ENCODE measurements at regions not wholly inside any gene's neighbourhood (a gene's known extent, or its start where the extent isn't known, plus 50 kb on each side); places are given as distances from the start of the nearest gene placed in this dataset.
"Not testable (repeated sequence)": the region's sequence is repeated elsewhere in the genome, so short reads cannot be mapped to it uniquely, and the experiment has no call there.

GRCh38 chr9:42656789-42657188 is 473.3 kb downstream of the SPATA31A6 start:
- DNase-seq (ENCODE audit: low read depth); H3K9me3 Mint-ChIP-seq (ENCODE audit: unreplicated experiment); H3K9ac ChIP-seq (ENCODE audit: low read length); H3K4me3 Mint-ChIP-seq (ENCODE audit: unreplicated experiment); H3K4me2 ChIP-seq (ENCODE audit: low read length); H3K27ac ChIP-seq (ENCODE audit: low read depth, low read length); H3K4me1 ChIP-seq (ENCODE audit: insufficient read depth, low read length); H4K20me1 ChIP-seq (ENCODE audit: insufficient read depth, low read length); H3K27me3 ChIP-seq (ENCODE audit: insufficient read depth, low read length); H3K4me3 ChIP-seq (ENCODE audit: insufficient read depth, low read depth, low read length); H3K36me3 Mint-ChIP-seq (ENCODE audit: low read depth, unreplicated experiment); H3K27me3 Mint-ChIP-seq (ENCODE audit: low read depth, unreplicated experiment); H2AFZ ChIP-seq (ENCODE audit: low read depth, low read length); FAIRE-seq; H3K27ac Mint-ChIP-seq (ENCODE audit: unreplicated experiment); H3K79me2 ChIP-seq (ENCODE audit: insufficient read depth, low read length); H3K9me3 ChIP-seq (ENCODE audit: insufficient read depth, low read depth, low read length); H3K4me1 Mint-ChIP-seq (ENCODE audit: low read depth, unreplicated experiment); H3K36me3 ChIP-seq (ENCODE audit: insufficient read depth, low read length): not testable (repeated sequence)

GRCh38 chr9:42657496-42657895 is 474.0 kb downstream of the SPATA31A6 start:
- H3K4me1 Mint-ChIP-seq (ENCODE audit: low read depth, unreplicated experiment); H2AFZ ChIP-seq (ENCODE audit: low read depth, low read length); H3K4me3 Mint-ChIP-seq (ENCODE audit: unreplicated experiment); H3K36me3 Mint-ChIP-seq (ENCODE audit: low read depth, unreplicated experiment); H3K27ac ChIP-seq (ENCODE audit: low read depth, low read length); H3K27ac Mint-ChIP-seq (ENCODE audit: unreplicated experiment); H3K4me1 ChIP-seq (ENCODE audit: insufficient read depth, low read length); H3K9me3 Mint-ChIP-seq (ENCODE audit: unreplicated experiment); H3K36me3 ChIP-seq (ENCODE audit: insufficient read depth, low read length); H3K9ac ChIP-seq (ENCODE audit: low read length); H3K4me2 ChIP-seq (ENCODE audit: low read length); H3K79me2 ChIP-seq (ENCODE audit: insufficient read depth, low read length); FAIRE-seq; H3K27me3 ChIP-seq (ENCODE audit: insufficient read depth, low read length); H4K20me1 ChIP-seq (ENCODE audit: insufficient read depth, low read length); DNase-seq (ENCODE audit: low read depth); H3K9me3 ChIP-seq (ENCODE audit: insufficient read depth, low read depth, low read length); H3K27me3 Mint-ChIP-seq (ENCODE audit: low read depth, unreplicated experiment); H3K4me3 ChIP-seq (ENCODE audit: insufficient read depth, low read depth, low read length): not testable (repeated sequence)

- not testable (repeated sequence) for H3K27ac Mint-ChIP-seq (ENCODE audit: unreplicated experiment); H3K27ac ChIP-seq (ENCODE audit: low read depth, low read length); FAIRE-seq; H3K27me3 Mint-ChIP-seq (ENCODE audit: low read depth, unreplicated experiment); H3K4me3 Mint-ChIP-seq (ENCODE audit: unreplicated experiment); H3K36me3 ChIP-seq (ENCODE audit: insufficient read depth, low read length); H3K4me3 ChIP-seq (ENCODE audit: insufficient read depth, low read depth, low read length); H3K36me3 Mint-ChIP-seq (ENCODE audit: low read depth, unreplicated experiment); H3K4me1 Mint-ChIP-seq (ENCODE audit: low read depth, unreplicated experiment); H2AFZ ChIP-seq (ENCODE audit: low read depth, low read length); H3K4me1 ChIP-seq (ENCODE audit: insufficient read depth, low read length); H3K27me3 ChIP-seq (ENCODE audit: insufficient read depth, low read length); DNase-seq (ENCODE audit: low read depth); H3K9me3 ChIP-seq (ENCODE audit: insufficient read depth, low read depth, low read length); H3K79me2 ChIP-seq (ENCODE audit: insufficient read depth, low read length); H3K4me2 ChIP-seq (ENCODE audit: low read length); H3K9me3 Mint-ChIP-seq (ENCODE audit: unreplicated experiment); H4K20me1 ChIP-seq (ENCODE audit: insufficient read depth, low read length); H3K9ac ChIP-seq (ENCODE audit: low read length)
Observed at GRCh38 chr9:42697146-42697545, 513.7 kb downstream of the SPATA31A6 start.

GRCh38 chr9:42702890-42703289 is 519.4 kb downstream of the SPATA31A6 start:
- H3K27ac Mint-ChIP-seq (ENCODE audit: unreplicated experiment); DNase-seq (ENCODE audit: low read depth); H3K27me3 ChIP-seq (ENCODE audit: insufficient read depth, low read length); H2AFZ ChIP-seq (ENCODE audit: low read depth, low read length); H3K4me3 ChIP-seq (ENCODE audit: insufficient read depth, low read depth, low read length); H3K27me3 Mint-ChIP-seq (ENCODE audit: low read depth, unreplicated experiment); H3K9me3 ChIP-seq (ENCODE audit: insufficient read depth, low read depth, low read length); H3K36me3 ChIP-seq (ENCODE audit: insufficient read depth, low read length); H3K4me2 ChIP-seq (ENCODE audit: low read length); H3K4me3 Mint-ChIP-seq (ENCODE audit: unreplicated experiment); H3K79me2 ChIP-seq (ENCODE audit: insufficient read depth, low read length); H3K9me3 Mint-ChIP-seq (ENCODE audit: unreplicated experiment); H3K36me3 Mint-ChIP-seq (ENCODE audit: low read depth, unreplicated experiment); H4K20me1 ChIP-seq (ENCODE audit: insufficient read depth, low read length); FAIRE-seq; H3K27ac ChIP-seq (ENCODE audit: low read depth, low read length); H3K9ac ChIP-seq (ENCODE audit: low read length); H3K4me1 ChIP-seq (ENCODE audit: insufficient read depth, low read length); H3K4me1 Mint-ChIP-seq (ENCODE audit: low read depth, unreplicated experiment): not testable (repeated sequence)

GRCh38 chr9:42724841-42725835 is 541.7 kb downstream of the SPATA31A6 start:
- not testable (repeated sequence) for H3K4me3 Mint-ChIP-seq (ENCODE audit: unreplicated experiment); H3K27ac Mint-ChIP-seq (ENCODE audit: unreplicated experiment); FAIRE-seq; H3K36me3 Mint-ChIP-seq (ENCODE audit: low read depth, unreplicated experiment); H3K27me3 ChIP-seq (ENCODE audit: insufficient read depth, low read length); H4K20me1 ChIP-seq (ENCODE audit: insufficient read depth, low read length); DNase-seq (ENCODE audit: low read depth); H3K4me3 ChIP-seq (ENCODE audit: insufficient read depth, low read depth, low read length); H3K27me3 Mint-ChIP-seq (ENCODE audit: low read depth, unreplicated experiment); H3K9me3 Mint-ChIP-seq (ENCODE audit: unreplicated experiment); H3K79me2 ChIP-seq (ENCODE audit: insufficient read depth, low read length); H3K27ac ChIP-seq (ENCODE audit: low read depth, low read length); H3K9me3 ChIP-seq (ENCODE audit: insufficient read depth, low read depth, low read length); H3K4me1 ChIP-seq (ENCODE audit: insufficient read depth, low read length); H3K4me1 Mint-ChIP-seq (ENCODE audit: low read depth, unreplicated experiment); H2AFZ ChIP-seq (ENCODE audit: low read depth, low read length); H3K9ac ChIP-seq (ENCODE audit: low read length); H3K4me2 ChIP-seq (ENCODE audit: low read length); H3K36me3 ChIP-seq (ENCODE audit: insufficient read depth, low read length)
